Thoracic aorta (tissue), 2 donors: ENCODE measurements at regions not wholly inside any gene's neighbourhood (a gene's known extent, or its start where the extent isn't known, plus 50 kb on each side); places are given as distances from the start of the nearest gene placed in this dataset.

Source experiments
- ATAC-seq: fragments of 150-250 bp; one replicate; pipeline ENCODE4 v1.8.0; 2017; ENCODE audit warnings: low read depth; ENCODE audit not compliant: insufficient number of reproducible peaks, low FRiP score
- DNase-seq: peaks from one replicate; pipeline ENCODE4 v3.0.0-alpha.2; 2020; ENCODE audit warnings: low spot score
- H3K27ac ChIP-seq, 2 donors: fragments of 200-600 bp; sonication (generic); 1 replicate in 1 of 2; 2 replicates in 1 of 2; pipeline ENCODE4 v1.5.1; 2016; ENCODE audit warnings: mild to moderate bottlenecking in 2 of 2, moderate library complexity in 2 of 2
- H3K27me3 ChIP-seq: fragments of 200-600 bp; sonication (generic); replicated peaks from 2 replicates; pipeline ENCODE4 v1.6.0; 2016; ENCODE audit warnings: mild to moderate bottlenecking; ENCODE audit not compliant: insufficient read depth
- H3K36me3 ChIP-seq: fragments of 200-600 bp; sonication (generic); one replicate; pipeline ENCODE4 v1.5.1; 2016
- H3K4me1 ChIP-seq, 2 donors: fragments of 200-600 bp; sonication (generic); 1 replicate in 1 of 2; 2 replicates in 1 of 2; pipeline versions ENCODE4 v1.5.1 to v1.6.0; 2016; ENCODE audit warnings: low read depth in 2 of 2, mild to moderate bottlenecking in 1 of 2; ENCODE audit not compliant: control insufficient read depth in 1 of 2
- H3K4me3 ChIP-seq: fragments of 200-600 bp; sonication (generic); 2 replicates; pipeline ENCODE4 v1.5.1; 2016; ENCODE audit warnings: mild to moderate bottlenecking
- H3K9me3 ChIP-seq: fragments of 200-600 bp; sonication (generic); 2 replicates; pipeline ENCODE4 v1.5.1; 2016
- CTCF ChIP-seq: fragments of 200-600 bp; sonication (generic); IDR thresholded peaks from one replicate; pipeline ENCODE4 v1.5.1; 2019; ENCODE audit warnings: antibody characterized with exemption

- Histone ChIP-seq H3K9me3 (no peaks in the 10 kb centered on the region), H3K27me3 (no peaks in the 10 kb centered on the region), H3K4me3 (no peak overlapping the region), H3K4me1 (peaks cover 6 to 8% of the 10 kb centered on the region in 2 donors), H3K27ac (no peak overlapping the region), H3K36me3 (no peaks in the 10 kb centered on the region)
- ATAC-seq (no peak), DNase-seq (no peak)
- no peak for TF ChIP-seq CTCF
Measured at GRCh38 chr2:62568074-62568473, 62.1 kb upstream of the TMEM17 start.

GRCh38 chr2:62567669-62568068 is 61.7 kb upstream of the TMEM17 start:
- Histone ChIP-seq H3K9me3 (no peaks in the 10 kb centered on the region), H3K4me3 (no peak overlapping the region), H3K36me3 (no peaks in the 10 kb centered on the region), H3K27me3 (no peaks in the 10 kb centered on the region), H3K27ac (no peak overlapping the region), H3K4me1 (peaks cover 6 to 8% of the 10 kb centered on the region in 2 donors)
- DNase-seq (no peak), ATAC-seq (no peak)
- no peak for TF ChIP-seq CTCF

- Histone ChIP-seq H3K27ac (no peak overlapping the region), H3K27me3 (no peaks in the 10 kb centered on the region), H3K4me3 (no peak overlapping the region), H3K9me3 (no peaks in the 10 kb centered on the region), H3K4me1 (peaks cover 6 to 8% of the 10 kb centered on the region in 2 donors), H3K36me3 (no peaks in the 10 kb centered on the region)
- ATAC-seq = no peak
- no peak for TF ChIP-seq CTCF
- no peak for DNase-seq
Measured at GRCh38 chr2:62566847-62567246, 60.9 kb upstream of the TMEM17 start.

GRCh38 chr2:62565309-62565908 is 59.4 kb upstream of the TMEM17 start:
- DNase-seq (no peak), ATAC-seq (no peak)
- H3K4me1 ChIP-seq = no peaks in the 10 kb centered on the region
- H3K27me3 ChIP-seq = no peaks in the 10 kb centered on the region
- no peak overlapping the region for H3K4me3 ChIP-seq
- no peak for TF ChIP-seq CTCF
- no peak overlapping the region for H3K27ac ChIP-seq
- no peaks in the 10 kb centered on the region for H3K36me3 ChIP-seq
- no peaks in the 10 kb centered on the region for H3K9me3 ChIP-seq

- no peak for ATAC-seq
Measured at GRCh38 chr2:62564380-62565137, 58.6 kb upstream of the TMEM17 start.

More at GRCh38 chr2:62564380-62565137, 58.6 kb upstream of the TMEM17 start:
- H3K9me3 ChIP-seq = no peaks in the 10 kb centered on the region
- no peak for TF ChIP-seq CTCF
- H3K4me1 ChIP-seq = no peaks in the 10 kb centered on the region
- no peaks in the 10 kb centered on the region for H3K27me3 ChIP-seq
- H3K4me3 ChIP-seq = no peak overlapping the region
- no peaks in the 10 kb centered on the region for H3K36me3 ChIP-seq
- no peak overlapping the region for H3K27ac ChIP-seq
- no peak for DNase-seq
